H1 (cell line): ENCODE measurements at regions not wholly inside any gene's neighbourhood (a gene's known extent, or its start where the extent isn't known, plus 50 kb on each side); places are given as distances from the start of the nearest gene placed in this dataset.

Experiments used
- CBX5 ChIP-seq: fragments of 300-800, 300-1000 bp; sonication (generic); IDR thresholded peaks from 2 replicates; pipeline ENCODE4 v1.7.1; 2016; ENCODE audit warnings: antibody characterized with exemption, low read length, low read depth
- CEBPB ChIP-seq: IDR thresholded peaks from 2 replicates; pipeline ENCODE4 v1.6.1; 2012; ENCODE audit warnings: low read depth, low read length
- CREB1 ChIP-seq: IDR thresholded peaks from 2 replicates; pipeline ENCODE4 v1.6.1; 2012; ENCODE audit warnings: inconsistent platforms
- CTCF ChIP-seq, 3 experiments: IDR thresholded peaks; 1 replicate in 2 of 3; 2 replicates in 1 of 3; pipeline versions ENCODE4 v1.5.1 to v1.6.1; 2011; ENCODE audit warnings: low read length in 3 of 3, mild to moderate bottlenecking in 3 of 3, inconsistent platforms in 2 of 3, low read depth in 1 of 3, moderate library complexity in 1 of 3; ENCODE audit not compliant: insufficient read depth in 1 of 3; ENCODE audit errors: control extremely low read depth in 1 of 3
- EP300 ChIP-seq, 2 experiments: IDR thresholded peaks; 1 replicate in 1 of 2; 2 replicates in 1 of 2; pipeline ENCODE4 v1.6.1; 2011 to 2012; ENCODE audit warnings: low read depth in 2 of 2, low read length in 2 of 2, mild to moderate bottlenecking in 2 of 2, borderline replicate concordance in 1 of 2, inconsistent platforms in 1 of 2, moderate library complexity in 1 of 2
- EZH2 ChIP-seq: fragments of 200-600 bp; sonication (generic); IDR thresholded peaks from 2 replicates; pipeline ENCODE4 v1.7.1; 2012; ENCODE audit warnings: low read depth, mild to moderate bottlenecking, moderate library complexity, low read length, inconsistent platforms; ENCODE audit not compliant: severe bottlenecking
- GABPA ChIP-seq: IDR thresholded peaks from 2 replicates; pipeline ENCODE4 v1.6.1; 2011; ENCODE audit warnings: mild to moderate bottlenecking, low read length, moderate library complexity, borderline replicate concordance; ENCODE audit not compliant: insufficient read depth
- HDAC2 ChIP-seq, 2 experiments: fragments of 300-600 bp in 1 of 2; sonication (generic) in 1 of 2; IDR thresholded peaks; 2 replicates each; pipeline ENCODE4 v1.6.1; 2011 to 2012; ENCODE audit warnings: low read depth in 2 of 2, low read length in 2 of 2, mild to moderate bottlenecking in 2 of 2, moderate library complexity in 2 of 2, borderline replicate concordance in 1 of 2, inconsistent platforms in 1 of 2
- POLR2A ChIP-seq, 2 experiments: IDR thresholded peaks; 1 replicate in 1 of 2; 2 replicates in 1 of 2; pipeline ENCODE4 v1.6.1; 2011; ENCODE audit warnings: low read depth in 2 of 2, low read length in 2 of 2, mild to moderate bottlenecking in 2 of 2; ENCODE audit errors: control extremely low read depth in 1 of 2
- POLR2AphosphoS5 ChIP-seq: IDR thresholded peaks from 2 replicates; pipeline ENCODE4 v1.6.1; 2011; ENCODE audit warnings: low read depth, low read length
- SUZ12 ChIP-seq: fragments of 200-600 bp; sonication (generic); IDR thresholded peaks from 2 replicates; pipeline ENCODE4 v1.6.1; 2012; ENCODE audit warnings: mild to moderate bottlenecking, inconsistent platforms, low read length, moderate library complexity, mixed read lengths
- USF2 ChIP-seq: IDR thresholded peaks from 2 replicates; pipeline ENCODE4 v1.6.1; 2011; ENCODE audit warnings: low read length, improper control_type of control experiment

- TF ChIP-seq GABPA (no peak), POLR2A (IDR thresholded peaks at IDR 0.05; ENCODE audit: control extremely low read depth in 1 of 2, low read depth in 2 of 2, low read length in 2 of 2) (no peak), EZH2 (no peak), CTCF (IDR thresholded peaks at IDR 0.05; ENCODE audit: control extremely low read depth in 1 of 3, insufficient read depth in 1 of 3, low read depth in 1 of 3, low read length in 3 of 3) (no peak), USF2 (no peak), POLR2AphosphoS5 (no peak), CEBPB (no peak), EP300 (IDR thresholded peaks at IDR 0.05; ENCODE audit: borderline replicate concordance in 1 of 2, low read depth in 2 of 2, low read length in 2 of 2) (no peak), SUZ12 (no peak), HDAC2 (IDR thresholded peaks at IDR 0.05; ENCODE audit: borderline replicate concordance in 1 of 2, low read depth in 2 of 2, low read length in 2 of 2) (no peak), CREB1 (no peak), CBX5 (no peak)
Observed at GRCh38 chr1:228873709-228874108, 138.4 kb downstream of the RHOU start.
